Endometrial microvascular endothelial cells (primary cell): ENCODE measurements at regions not wholly inside any gene's neighbourhood (a gene's known extent, or its start where the extent isn't known, plus 50 kb on each side); places are given as distances from the start of the nearest gene placed in this dataset.

ENCODE experiments used
- in situ Hi-C: cut with HindIII; loops from 2 replicates; pipeline ENCODE4 v1.10.0; 2017; ENCODE audit warnings: low sequenced_read_pairs, low pct_unique_long_range_greater_than_20kb; ENCODE audit errors: inconsistent ontology term

DNA sequence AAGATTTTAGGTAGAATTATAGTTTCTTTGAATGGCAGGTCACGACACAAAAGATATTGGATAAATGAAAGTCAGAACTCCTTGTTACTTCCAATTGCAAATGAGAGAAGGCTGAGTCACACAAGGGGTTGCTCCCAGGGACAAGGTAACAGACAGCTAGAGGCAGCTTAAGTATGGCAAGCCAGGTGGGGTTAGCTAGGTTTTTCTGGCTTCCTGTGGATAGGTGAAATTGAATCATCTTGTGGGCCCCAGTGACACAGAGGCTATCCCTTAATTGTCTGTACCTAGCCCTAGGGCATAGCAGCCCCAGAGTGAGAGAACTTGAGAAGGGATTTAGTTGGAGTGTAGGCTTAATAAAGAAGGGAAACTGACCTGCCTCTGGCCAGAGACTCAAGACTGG lies 407.7 kb upstream of the SLC8A1 start:
- in situ Hi-C loops, result no loop called here

DNA sequence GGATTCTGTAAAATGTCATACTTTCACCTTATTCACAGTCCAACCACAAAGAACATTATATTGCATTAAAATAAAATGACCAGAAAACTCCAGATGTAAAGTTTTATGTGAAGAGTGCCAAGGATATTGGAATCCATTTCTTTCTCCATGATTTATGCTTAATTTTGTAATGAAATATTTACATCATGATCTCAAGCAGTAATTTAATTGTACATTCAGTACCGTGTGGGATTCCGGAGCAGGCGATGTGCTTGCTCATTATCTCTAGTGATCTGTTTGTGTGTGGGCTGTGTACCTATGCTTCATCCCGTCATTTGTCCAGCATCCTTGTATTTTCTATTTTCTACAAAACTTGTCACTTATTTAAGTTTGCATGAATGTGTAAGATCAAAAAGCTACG lies 415.9 kb upstream of the SLC8A1 start:
- in situ Hi-C loops, result no loop called here

DNA sequence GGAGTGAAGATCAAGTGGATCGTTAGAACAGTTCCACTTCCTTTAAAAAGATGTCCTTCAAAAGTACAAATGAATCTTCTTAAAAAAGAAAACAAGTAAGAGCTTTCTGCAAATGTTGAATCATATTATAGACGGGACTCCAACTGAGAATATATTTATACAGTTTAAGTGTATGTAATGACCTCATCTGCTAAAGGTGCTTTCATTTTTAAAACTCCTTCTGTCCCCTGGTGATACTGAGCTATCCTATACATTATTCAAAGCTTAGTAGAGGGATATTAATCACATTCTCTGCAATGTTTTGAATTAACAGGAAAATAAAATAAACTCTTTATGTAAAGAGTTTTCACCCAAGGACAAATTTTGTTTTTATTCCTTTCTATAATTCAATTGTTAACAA lies 420.7 kb upstream of the SLC8A1 start:
- in situ Hi-C loops, result no loop called here

DNA sequence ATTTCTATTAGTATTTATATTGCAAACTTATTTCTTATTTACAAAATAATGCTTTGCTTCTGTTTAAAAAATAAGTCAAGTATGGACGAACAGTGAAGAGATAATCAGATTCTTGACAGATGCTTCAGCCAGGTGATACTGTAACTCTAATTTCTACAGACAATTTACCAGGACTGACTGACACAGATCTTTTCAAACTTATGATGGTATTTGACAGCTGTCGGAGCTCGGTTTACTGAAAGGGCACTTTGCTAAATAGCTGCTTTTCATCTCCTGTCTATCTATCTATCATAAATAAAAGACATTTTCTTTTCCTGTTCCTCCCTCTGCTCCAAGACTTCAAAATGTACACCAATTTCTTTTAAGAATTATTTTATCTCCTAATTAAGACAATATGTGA lies 422.5 kb upstream of the SLC8A1 start:
- in situ Hi-C loops, result no loop called here

DNA sequence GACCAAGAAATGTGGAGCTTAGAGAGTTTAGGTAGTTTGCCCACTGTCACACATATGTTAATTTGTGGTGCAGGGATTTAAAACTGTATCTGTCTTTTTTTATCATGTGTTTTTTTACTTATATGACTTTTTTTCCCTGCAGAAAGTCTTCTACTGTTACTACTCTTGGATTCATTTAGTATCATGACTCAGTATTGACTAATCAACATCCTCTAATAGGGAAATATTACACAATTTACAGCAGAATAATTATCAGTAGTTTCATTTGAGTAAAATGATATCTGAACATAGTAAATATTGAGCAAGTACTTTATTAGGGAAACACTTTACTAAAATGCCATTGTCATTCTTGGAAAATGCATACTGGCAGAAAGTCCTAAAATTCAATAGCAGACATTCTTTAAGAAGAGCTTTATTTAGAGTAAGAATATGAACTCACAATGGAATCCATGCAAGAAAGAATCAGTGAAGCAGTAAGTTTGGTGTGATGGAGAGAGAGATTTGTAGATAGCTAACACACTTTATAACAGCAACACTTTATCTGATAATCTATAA lies 425.9 kb upstream of the SLC8A1 start:
- in situ Hi-C loops, result no loop called here

DNA sequence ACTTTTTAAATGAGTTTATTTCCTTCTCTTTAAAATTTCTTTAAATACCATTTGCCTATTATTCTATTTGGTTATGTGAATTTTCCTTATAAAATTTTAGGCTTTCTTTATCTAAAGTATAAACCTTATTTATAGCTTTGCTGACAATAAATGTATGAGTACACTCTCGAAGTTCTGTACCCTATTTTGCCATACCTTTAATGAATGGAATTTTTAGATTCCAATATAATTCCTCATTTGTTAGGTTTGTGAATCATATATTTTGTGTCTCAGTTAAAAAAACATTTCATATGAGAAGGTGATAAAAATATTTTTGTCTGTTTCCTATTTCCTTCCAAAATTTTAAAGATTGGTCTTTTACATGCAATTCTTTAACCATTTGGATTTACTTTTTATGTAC lies 427.4 kb upstream of the SLC8A1 start:
- in situ Hi-C loops, result no loop called here

DNA sequence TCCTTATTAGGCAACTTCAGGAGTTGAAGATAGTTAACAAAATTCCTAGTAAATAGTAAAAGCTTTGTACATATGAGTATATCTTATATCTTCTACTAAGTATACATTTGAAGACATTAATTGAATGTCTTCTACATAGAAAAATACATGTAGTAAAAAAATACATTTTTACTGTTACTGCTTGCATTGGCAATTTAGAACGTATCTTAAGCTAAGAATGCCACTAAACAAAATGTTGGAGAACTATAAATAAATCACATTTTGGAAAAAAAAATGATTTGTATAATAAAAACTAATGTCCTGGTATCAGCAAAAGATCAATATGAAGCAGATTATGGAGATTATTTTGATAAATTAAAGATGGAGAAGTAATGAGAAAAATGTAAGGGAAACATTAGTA lies 434.2 kb upstream of the SLC8A1 start:
- in situ Hi-C loops, result no loop called here

DNA sequence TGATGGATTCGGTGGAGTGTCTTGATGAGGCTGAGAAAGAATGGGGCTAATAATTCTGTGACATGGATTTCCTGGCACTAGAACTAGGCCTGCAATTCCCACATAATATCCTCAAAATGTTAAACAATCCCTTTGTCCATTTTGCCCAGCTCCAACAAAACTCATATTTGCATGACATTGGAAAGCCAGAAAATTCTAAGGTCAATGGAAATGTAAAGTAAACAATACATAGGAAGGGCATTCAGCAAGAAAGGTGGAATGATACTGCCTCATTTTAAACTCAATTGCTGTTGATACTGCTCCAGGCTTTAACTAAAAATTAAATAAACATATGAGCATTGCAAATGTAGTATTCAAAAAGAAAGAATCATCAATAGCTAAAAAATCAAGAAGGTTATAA lies 434.8 kb upstream of the SLC8A1 start:
- in situ Hi-C loops, result no loop called here

DNA sequence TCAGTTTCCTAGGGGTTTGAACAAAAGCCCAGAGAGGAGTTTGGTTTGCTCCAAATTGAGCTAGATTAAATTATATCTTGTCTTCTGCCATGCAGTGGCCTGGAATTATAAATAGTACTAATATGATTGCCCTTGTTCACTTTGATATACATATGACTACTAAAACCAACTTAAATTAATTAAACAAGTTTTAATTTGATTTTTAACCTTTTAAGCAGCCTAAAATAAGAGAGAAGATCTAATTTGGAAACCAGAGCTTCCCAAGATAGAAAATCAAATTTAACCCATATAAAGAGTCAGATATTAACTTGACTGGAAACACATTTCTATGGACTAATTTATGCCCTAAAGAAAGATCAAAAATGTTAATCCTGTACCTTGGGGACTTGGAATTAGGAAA lies 444.5 kb upstream of the SLC8A1 start:
- in situ Hi-C loops, result no loop called here

DNA sequence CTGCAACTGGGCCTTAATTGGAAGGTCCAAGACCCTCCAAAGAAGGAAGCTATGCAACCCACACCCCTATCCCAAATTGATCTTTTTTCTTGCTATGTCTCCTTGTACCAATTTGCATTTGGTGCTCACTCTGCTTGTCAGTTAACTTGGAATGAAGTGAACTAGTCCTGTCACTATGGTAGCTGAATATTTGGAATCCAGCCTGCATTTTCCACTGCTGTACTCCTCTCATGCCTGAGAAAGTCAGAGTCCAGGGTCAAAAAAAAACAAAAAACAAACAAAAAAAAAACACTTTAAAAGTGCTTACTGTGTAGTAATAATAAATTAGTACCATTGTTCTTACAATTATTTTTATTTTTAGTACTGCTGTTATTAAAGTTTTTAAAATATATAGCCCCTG lies 462.8 kb upstream of the SLC8A1 start:
- in situ Hi-C loops, result no loop called here

DNA sequence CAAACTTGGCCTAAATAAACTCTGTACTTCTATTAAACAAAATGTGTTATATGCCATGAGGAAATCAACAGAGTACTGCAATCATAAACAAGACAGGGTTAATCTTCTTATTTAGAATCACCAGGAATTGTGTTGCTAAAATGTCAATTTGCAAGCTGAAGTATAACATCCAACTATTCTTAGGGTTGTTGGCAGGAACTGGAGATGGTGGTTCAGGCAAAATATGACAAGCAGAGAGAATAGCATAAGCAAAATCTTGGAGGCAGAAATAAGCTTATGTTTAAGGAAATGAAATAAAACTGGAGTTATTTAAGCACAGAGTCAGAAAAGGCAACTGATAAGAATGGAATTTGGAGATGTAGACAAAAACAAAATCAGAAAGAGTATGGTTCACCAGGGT lies 463.8 kb upstream of the SLC8A1 start:
- in situ Hi-C loops, result no loop called here

DNA sequence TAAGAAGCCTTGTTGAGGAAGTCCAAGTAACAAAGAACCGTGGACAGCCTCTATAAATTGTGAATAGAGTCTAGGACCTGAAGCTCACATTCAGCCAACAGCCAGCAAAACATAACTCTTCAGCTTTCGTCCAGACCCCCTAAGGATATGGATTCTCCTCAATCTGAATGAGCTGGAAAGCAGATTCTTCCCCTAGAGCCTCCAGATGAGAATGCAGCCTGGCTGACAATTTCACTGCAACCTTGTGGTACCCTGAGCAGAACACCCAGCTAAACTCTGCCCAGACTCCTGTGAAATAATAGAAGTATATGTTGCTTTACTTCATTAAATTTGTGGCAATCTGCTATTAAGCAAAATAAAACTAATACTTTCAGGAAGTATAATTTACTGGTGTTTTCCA lies 483.5 kb upstream of the SLC8A1 start:
- in situ Hi-C loops, result no loop called here

DNA sequence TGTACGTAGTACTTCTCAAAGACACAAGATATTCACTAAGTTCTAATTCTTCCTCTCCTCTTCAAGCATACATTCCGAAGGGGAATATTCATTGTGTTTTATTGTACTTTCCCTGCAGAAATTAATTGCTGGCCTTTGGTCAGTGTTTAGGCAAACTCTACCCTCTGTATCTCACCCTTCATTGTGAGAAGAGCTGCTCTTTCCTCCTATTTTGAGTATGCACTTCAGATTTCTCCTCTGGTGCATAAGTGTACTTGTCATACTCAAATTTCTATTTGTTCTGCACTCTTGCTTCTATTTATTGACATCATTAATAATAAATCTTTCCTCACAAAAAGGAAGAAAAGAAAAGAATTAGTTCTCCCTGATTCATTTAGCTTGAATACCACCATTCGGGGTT lies 485.4 kb upstream of the SLC8A1 start:
- in situ Hi-C loops, result no loop called here

DNA sequence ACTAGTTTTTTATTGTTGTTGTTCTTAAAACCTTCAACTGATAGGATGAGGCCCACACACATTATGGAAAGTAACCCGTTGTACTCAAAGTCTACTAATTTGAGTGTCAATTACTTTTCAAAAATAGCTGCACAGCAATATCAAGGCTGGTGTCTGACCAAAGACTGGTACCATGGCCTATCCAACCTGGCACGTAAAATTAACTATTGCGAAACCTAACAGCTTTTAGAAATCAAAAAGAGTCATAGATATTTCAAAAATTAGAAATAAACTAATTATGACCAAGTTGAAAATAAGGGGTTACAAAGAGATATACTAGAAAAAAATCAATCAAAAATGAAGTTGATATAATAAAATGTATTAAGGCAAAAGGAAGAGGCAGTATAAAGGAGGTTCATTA lies 501.5 kb upstream of the SLC8A1 start:
- in situ Hi-C loops, result no loop called here

DNA sequence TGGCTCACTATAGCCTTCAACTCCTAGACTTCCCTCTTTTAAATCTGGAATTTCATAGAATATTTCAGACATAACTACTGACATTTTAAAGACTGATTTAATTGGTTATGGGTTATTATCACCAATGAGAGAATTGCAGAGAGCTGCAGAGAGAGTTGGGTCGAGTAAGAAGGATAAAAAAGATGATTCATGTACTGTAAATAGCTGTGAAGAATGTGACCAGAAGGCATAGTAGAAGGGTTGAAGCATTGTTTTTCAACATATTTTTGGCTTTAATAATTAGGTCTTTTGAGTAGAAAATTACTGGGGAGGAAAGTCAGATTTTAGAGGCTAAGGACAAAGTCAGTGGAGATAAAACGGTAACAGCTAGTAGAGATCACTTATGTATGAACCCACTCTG lies 503.2 kb upstream of the SLC8A1 start:
- in situ Hi-C loops, result no loop called here

DNA sequence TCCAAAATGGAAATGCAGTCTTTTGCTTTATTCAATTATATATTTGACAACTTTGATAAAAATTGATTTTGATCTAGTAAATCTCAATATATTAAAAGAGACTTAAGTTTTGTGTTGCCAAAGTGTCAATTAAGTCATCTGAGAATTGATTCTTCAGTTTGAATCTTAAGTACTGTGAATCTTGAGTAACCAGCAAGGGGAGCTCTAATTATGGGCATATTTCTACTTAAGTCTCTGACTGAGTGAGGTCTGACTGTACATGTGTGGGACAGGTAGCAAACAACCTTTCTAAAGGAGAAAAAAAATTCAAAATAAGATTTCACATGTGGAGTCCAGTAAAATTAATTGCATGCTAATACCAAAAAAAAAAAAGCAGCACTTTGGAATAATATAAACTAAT lies 503.7 kb upstream of the SLC8A1 start:
- in situ Hi-C loops, result no loop called here

DNA sequence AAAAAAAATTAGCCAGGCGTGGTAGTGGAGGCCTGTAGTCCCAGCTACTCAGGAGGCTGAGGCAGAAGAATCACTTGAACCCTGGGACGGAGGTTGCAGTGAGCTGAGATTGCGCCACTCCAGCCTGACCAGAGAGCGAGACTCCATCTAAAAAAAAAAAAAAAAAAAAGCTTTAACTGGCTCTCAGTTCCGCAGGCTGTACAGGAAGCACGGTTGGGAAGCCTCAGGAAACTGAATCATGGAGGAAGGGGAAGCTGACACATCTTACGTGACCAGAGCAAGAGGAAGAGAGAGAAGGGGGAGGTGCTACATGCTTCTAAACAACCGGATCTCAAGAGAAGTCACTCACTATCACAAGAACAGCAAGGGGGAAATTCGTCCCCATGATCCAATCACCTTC lies 505.6 kb upstream of the SLC8A1 start:
- in situ Hi-C loops, result no loop called here

DNA sequence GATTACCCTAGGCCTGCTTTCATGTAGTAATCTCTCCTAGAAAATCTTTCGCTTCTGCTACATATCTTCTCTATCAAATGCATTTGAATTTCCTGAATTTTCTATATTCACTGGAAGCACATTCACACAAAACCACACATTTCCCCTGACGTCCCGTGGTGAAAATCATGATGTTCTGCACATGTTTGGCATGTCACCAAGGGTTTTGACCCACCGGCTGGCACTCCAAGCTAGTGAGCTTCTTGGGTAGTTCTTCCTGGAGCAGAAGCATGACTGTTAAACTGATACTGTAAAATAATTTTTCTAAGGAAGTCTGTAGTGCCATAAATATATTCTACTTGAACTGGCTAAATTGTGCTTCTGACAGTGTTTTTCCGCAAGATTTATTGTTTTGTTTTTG lies 510.1 kb upstream of the SLC8A1 start:
- in situ Hi-C loops, result no loop called here

DNA sequence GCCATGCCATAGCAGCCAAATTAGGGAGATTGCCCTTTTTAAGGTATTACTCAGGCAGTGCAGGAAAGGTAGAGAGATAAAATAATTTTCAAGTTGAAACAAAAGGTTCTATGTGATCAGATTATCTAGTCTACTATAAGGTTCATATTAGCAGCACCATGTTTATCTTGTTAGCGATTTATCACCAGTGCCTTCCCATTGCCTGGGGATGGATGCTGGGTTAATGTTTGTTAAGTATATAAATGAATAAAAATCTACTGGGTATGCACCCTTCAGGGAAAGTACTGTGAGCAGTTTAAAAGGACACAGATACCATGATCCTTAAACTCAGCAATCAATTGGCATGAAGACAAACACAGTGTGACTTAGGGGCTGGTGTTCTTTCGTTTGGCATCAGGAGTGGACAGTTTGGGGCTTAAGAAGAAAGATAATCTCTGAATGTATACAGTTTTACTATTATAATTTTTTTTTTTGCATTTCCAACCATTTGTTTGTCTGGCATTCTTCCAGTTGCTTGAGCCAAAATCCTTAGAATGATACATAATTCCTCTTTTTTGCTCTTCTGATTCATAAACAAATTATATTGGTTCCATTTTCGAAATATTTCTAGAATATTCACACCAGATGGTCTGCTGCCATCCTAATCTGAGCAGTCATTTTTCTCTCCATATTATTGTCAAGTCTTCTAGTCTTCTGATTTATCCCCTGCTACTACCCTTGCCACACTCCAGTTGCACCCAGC lies 512.8 kb upstream of the SLC8A1 start:
- in situ Hi-C loops, result no loop called here

DNA sequence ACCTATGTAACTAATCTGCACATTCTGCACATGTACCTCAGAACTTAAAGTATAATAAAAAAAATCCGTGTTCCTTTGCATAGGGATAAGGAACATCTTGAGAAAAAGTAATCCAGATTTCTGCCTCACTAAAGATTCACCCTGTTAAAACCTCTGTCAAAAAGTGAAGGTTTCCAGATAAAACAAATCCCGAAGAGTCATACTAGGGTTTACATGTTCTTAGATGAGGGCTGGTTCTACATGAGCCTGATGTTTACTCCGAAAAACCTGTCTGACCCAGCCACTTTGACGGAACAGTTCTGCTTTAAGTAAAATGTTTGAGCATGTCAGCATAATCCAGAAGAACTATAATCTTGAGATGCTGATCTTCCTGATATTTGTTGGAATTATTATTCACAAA lies 515.6 kb upstream of the SLC8A1 start:
- in situ Hi-C loops, result no loop called here

DNA sequence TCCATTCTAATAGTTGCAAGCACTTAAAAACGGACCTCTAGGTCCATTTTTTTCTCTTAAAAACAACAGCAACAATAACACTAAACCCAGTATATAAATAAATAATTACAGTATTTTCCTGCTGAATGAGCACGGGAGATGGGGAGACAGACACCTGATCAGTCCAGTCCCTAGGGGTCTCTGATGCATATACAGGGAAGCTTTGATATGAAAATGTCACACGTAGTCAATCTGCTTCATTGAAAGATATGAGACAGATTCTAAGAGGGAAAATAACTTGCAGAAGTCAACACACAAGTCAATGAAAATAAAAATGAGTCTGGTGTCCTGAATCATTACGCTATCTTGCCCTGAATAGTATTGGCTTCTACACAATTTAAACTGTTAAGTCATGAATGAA lies 523.3 kb upstream of the SLC8A1 start:
- in situ Hi-C loops, result no loop called here
